ENCODE measurements at regions not wholly inside any gene's neighbourhood (a gene's known extent, or its start where the extent isn't known, plus 50 kb on each side); places are given as distances from the start of the nearest gene placed in this dataset.

GRCh38 chr5:107153283-107153682 is 517.5 kb downstream of the EFNA5 start:
- no peak for TF ChIP-seq TAF1 (IDR thresholded peaks at IDR 0.05; ENCODE audit: borderline replicate concordance, insufficient read depth, low read length)
- TF ChIP-seq POLR2AphosphoS5 (IDR thresholded peaks at IDR 0.05; ENCODE audit: low read depth, low read length), result no peak

All from PFSK-1 (cell line).